Psoas muscle (tissue), 7 donors: ENCODE measurements at regions not wholly inside any gene's neighbourhood (a gene's known extent, or its start where the extent isn't known, plus 50 kb on each side); places are given as distances from the start of the nearest gene placed in this dataset.
A peak's percentile ranks its signal among the peaks of the same experiment; 100 is the strongest.

Experiments used
- ATAC-seq, 4 donors: fragments of 200-7000 bp; cut with Tn5 transposase; one replicate each; pipeline ENCODE4 v1.9.1; 2020; ENCODE audit warnings: moderate library complexity in 3 of 4, mild to moderate bottlenecking in 2 of 4
- DNase-seq, 2 donors: peaks; one replicate each; pipeline ENCODE4 v3.0.0-alpha.2; 2020
- H3K27ac ChIP-seq: fragments of 200-600 bp; one replicate; pipeline ENCODE4 v1.8.0; 2022
- H3K27me3 ChIP-seq, 3 donors: fragments of 200-600 bp in 1 of 3; one replicate each; pipeline versions ENCODE4 v1.6.1 to v1.8.0; 2013 to 2022; ENCODE audit warnings: low read length in 2 of 3, mild to moderate bottlenecking in 2 of 3, moderate library complexity in 1 of 3; ENCODE audit not compliant: insufficient read depth in 3 of 3
- H3K36me3 ChIP-seq, 2 donors: fragments of 200-600 bp in 1 of 2; one replicate each; pipeline versions ENCODE4 v1.6.1 to v1.8.0; 2013 to 2022; ENCODE audit warnings: low read depth in 1 of 2, mild to moderate bottlenecking in 1 of 2, moderate library complexity in 1 of 2; ENCODE audit not compliant: insufficient read depth in 1 of 2
- H3K4me1 ChIP-seq: fragments of 200-600 bp; one replicate; pipeline ENCODE4 v1.8.0; 2022
- H3K4me3 ChIP-seq: fragments of 200-600 bp; one replicate; pipeline ENCODE4 v1.8.0; 2022; ENCODE audit warnings: mild to moderate bottlenecking
- H3K9me3 ChIP-seq: fragments of 200-600 bp; one replicate; pipeline ENCODE4 v1.8.0; 2022
- CTCF ChIP-seq: fragments of 200-600 bp; IDR thresholded peaks from one replicate; pipeline ENCODE4 v1.8.0; 2022; ENCODE audit warnings: antibody characterized with exemption
- WGBS, 3 donors: extraction: QIAGEN DNeasy Blood & Tissue Kit; methylation state at CpG; one replicate each; pipeline versions ENCODE4 v1.1.6 to v1.1.7; 2013; 5-methylcytosine and 5-hydroxymethylcytosine counted together
- intact Hi-C, 2 donors: fragments of 100-400 bp; cut with DNase I; formaldehyde crosslinking; loops; one replicate each; pipeline versions ENCODE4 v1.11.0 to v1.14.2; 2022
- donor health status: healthy with polysubstance abuse.
- donor health status: DM: no; HTN: no; CAD: no; lungs with moderate emphysema.
- donor health status: Bipolar disorder and iron deficiency.
- donor health status: healthy.
- donor health status: DM: yes; HTN: yes; CAD: no.
- donor health status: DM: no; HTN: no; CAD: no.
- donor health status: DM: yes; HTN: yes; CAD: no.

- Histone ChIP-seq H3K9me3 (no peaks in the 10 kb centered on the region), H3K4me3 (no peak overlapping the region), H3K36me3 (no peaks in the 10 kb centered on the region), H3K27ac (peak overlapping the region; percentile 85), H3K27me3 (no peaks in the 10 kb centered on the region), H3K4me1 (peaks cover 88% of the 10 kb centered on the region)
- ATAC-seq (no peak), DNase-seq (no peak)
- intact Hi-C loops, result loop anchor here in 1 of 2 donors (5.0 kb wide), 1 partner anchor 172 kb away; no protein-coding TSS in a partner anchor
- WGBS, 3 donors, result 57 to 67% (median 63%) methylated on average over 6 of the region's 6 CpGs
- no peak for TF ChIP-seq CTCF
Measured at GRCh38 chr7:25844102-25844870, 307.7 kb upstream of the NFE2L3 start.

- no peaks in the 10 kb centered on the region for H3K27me3 ChIP-seq
- peak overlapping the region; percentile 85 for H3K27ac ChIP-seq
- WGBS, 3 donors, result 91 to 96% (median 93%) methylated on average over 5 of the region's 5 CpGs
- H3K9me3 ChIP-seq, result no peaks in the 10 kb centered on the region
- peaks cover 89% of the 10 kb centered on the region for H3K4me1 ChIP-seq
- H3K4me3 ChIP-seq, result no peak overlapping the region
- ATAC-seq (no peak), DNase-seq (no peak)
- H3K36me3 ChIP-seq, result no peaks in the 10 kb centered on the region
- TF ChIP-seq CTCF, result no peak
- intact Hi-C loops, result loop anchor here (5.0 kb wide), 3 partner anchors 58 to 183 kb away; no protein-coding TSS in a partner anchor
Measured at GRCh38 chr7:25845464-25845863, 306.5 kb upstream of the NFE2L3 start.

GRCh38 chr7:25846722-25847121 lies 305.3 kb upstream of the NFE2L3 start:
- no peaks in the 10 kb centered on the region for H3K36me3 ChIP-seq
- no peak for TF ChIP-seq CTCF

GRCh38 chr7:25847336-25848070 lies 304.5 kb upstream of the NFE2L3 start:
- H3K9me3 ChIP-seq, result no peaks in the 10 kb centered on the region
- intact Hi-C loops, result loop anchor here (5.0 kb wide), 3 partner anchors 60 to 185 kb away; no protein-coding TSS in a partner anchor
- 47 to 62% (median 52%) methylated on average over 6 of the region's 6 CpGs for WGBS, 3 donors
- peak overlapping the region; percentile 85 for H3K27ac ChIP-seq
- H3K36me3 ChIP-seq, result no peaks in the 10 kb centered on the region
- no peaks in the 10 kb centered on the region for H3K27me3 ChIP-seq
- DNase-seq, result no peak
- peak in 1 of 4 donors; percentile 12 for ATAC-seq
- TF ChIP-seq CTCF, result no peak
- no peak overlapping the region for H3K4me3 ChIP-seq
- H3K4me1 ChIP-seq, result peaks cover 87% of the 10 kb centered on the region

More at GRCh38 chr7:25846722-25847121, 305.3 kb upstream of the NFE2L3 start:
- H3K4me1 ChIP-seq, result peaks cover 88% of the 10 kb centered on the region
- H3K27me3 ChIP-seq, result no peaks in the 10 kb centered on the region
- whole genome bisulfite sequencing, 3 donors, result 9 to 26% (median 14%) methylated on average over 5 of the region's 5 CpGs
- no peak overlapping the region for H3K4me3 ChIP-seq
- intact Hi-C loops, result loop anchor here (5.0 kb wide), 3 partner anchors 59 to 184 kb away; no protein-coding TSS in a partner anchor
- H3K9me3 ChIP-seq, result no peaks in the 10 kb centered on the region
- ATAC-seq, result peak in 3 of 4 donors; percentile 29 to 38 (median 37)
- peak; percentile 76 to 88 for DNase-seq
- peak overlapping the region; percentile 85 for H3K27ac ChIP-seq
